SK-N-SH (cell line): ENCODE measurements at regions not wholly inside any gene's neighbourhood (a gene's known extent, or its start where the extent isn't known, plus 50 kb on each side); places are given as distances from the start of the nearest gene placed in this dataset.
"Not testable (repeated sequence)": the region's sequence is repeated elsewhere in the genome, so short reads cannot be mapped to it uniquely, and the experiment has no call there.

ENCODE experiments used
- EP300 ChIP-seq, 2 experiments: IDR thresholded peaks; 2 replicates each; pipeline versions ENCODE4 v1.4.0 to v1.6.1; 2012; ENCODE audit warnings: borderline replicate concordance in 1 of 2, low read depth in 1 of 2, low read length in 1 of 2
- FOXJ3 ChIP-seq: sonication (generic); formaldehyde crosslinking; IDR thresholded peaks from 2 replicates; pipeline ENCODE4 v1.5.1; 2020; ENCODE audit warnings: mild to moderate bottlenecking, missing genetic modification reagents
- FOXM1 ChIP-seq: IDR thresholded peaks from 2 replicates; pipeline ENCODE4 v1.4.0; 2012; ENCODE audit warnings: low read depth, mild to moderate bottlenecking
- POLR2AphosphoS5 ChIP-seq: IDR thresholded peaks from 2 replicates; pipeline ENCODE4 v1.6.1; 2012; ENCODE audit warnings: low read depth, low read length
- RAD21 ChIP-seq: IDR thresholded peaks from 2 replicates; pipeline ENCODE4 v1.6.1; 2012; ENCODE audit warnings: mild to moderate bottlenecking, low read length
- SMC3 ChIP-seq: IDR thresholded peaks from 2 replicates; pipeline ENCODE4 v1.6.1; 2012; ENCODE audit warnings: low read depth, low read length, improper control_type of control experiment
- TF ChIP-seq, protein P1 (sequence below): fragments of 200-600 bp; sonication (generic); IDR thresholded peaks from 2 replicates; pipeline ENCODE4 v1.6.1; 2017; ENCODE audit warnings: antibody characterized with exemption, mild to moderate bottlenecking, moderate library complexity
- TF ChIP-seq, protein P2 (sequence below): fragments of 150-350 bp; IDR thresholded peaks from 2 replicates; pipeline ENCODE4 v1.6.1; 2016; ENCODE audit warnings: mild to moderate bottlenecking, low read depth, low read length
- TF ChIP-seq, protein P3 (sequence below): IDR thresholded peaks from 2 replicates; pipeline ENCODE4 v1.4.0; 2012; ENCODE audit warnings: low read depth, borderline replicate concordance
- TF ChIP-seq, protein P4 (sequence below): IDR thresholded peaks from 2 replicates; pipeline ENCODE4 v1.4.0; 2012; ENCODE audit warnings: low read depth

DNA sequence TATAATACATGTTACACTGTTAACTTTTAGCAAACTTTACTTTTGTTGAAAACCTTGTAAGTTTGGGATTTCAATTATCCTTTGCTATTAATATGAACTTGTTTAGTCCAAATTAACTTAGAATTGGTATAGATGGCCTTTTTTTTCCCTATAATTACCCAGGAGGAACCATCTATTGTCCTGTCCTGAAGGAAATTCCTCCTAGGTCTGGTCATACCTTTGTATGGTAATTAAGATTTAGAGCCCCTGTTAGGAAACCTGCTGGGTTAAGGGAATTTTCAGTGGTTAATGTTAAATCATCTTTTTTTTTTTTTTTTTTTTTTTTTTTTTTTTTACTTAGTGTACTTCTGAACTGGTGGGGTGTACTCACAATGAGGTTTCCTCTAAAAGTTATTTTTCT is 2159.8 kb downstream of the TP53TG3F start:
- TF ChIP-seq, protein P1, sequence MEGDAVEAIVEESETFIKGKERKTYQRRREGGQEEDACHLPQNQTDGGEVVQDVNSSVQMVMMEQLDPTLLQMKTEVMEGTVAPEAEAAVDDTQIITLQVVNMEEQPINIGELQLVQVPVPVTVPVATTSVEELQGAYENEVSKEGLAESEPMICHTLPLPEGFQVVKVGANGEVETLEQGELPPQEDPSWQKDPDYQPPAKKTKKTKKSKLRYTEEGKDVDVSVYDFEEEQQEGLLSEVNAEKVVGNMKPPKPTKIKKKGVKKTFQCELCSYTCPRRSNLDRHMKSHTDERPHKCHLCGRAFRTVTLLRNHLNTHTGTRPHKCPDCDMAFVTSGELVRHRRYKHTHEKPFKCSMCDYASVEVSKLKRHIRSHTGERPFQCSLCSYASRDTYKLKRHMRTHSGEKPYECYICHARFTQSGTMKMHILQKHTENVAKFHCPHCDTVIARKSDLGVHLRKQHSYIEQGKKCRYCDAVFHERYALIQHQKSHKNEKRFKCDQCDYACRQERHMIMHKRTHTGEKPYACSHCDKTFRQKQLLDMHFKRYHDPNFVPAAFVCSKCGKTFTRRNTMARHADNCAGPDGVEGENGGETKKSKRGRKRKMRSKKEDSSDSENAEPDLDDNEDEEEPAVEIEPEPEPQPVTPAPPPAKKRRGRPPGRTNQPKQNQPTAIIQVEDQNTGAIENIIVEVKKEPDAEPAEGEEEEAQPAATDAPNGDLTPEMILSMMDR = not testable (repeated sequence)
- TF ChIP-seq, protein P2, sequence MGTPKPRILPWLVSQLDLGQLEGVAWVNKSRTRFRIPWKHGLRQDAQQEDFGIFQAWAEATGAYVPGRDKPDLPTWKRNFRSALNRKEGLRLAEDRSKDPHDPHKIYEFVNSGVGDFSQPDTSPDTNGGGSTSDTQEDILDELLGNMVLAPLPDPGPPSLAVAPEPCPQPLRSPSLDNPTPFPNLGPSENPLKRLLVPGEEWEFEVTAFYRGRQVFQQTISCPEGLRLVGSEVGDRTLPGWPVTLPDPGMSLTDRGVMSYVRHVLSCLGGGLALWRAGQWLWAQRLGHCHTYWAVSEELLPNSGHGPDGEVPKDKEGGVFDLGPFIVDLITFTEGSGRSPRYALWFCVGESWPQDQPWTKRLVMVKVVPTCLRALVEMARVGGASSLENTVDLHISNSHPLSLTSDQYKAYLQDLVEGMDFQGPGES = not testable (repeated sequence)
- not testable (repeated sequence) for TF ChIP-seq POLR2AphosphoS5; EP300 (IDR thresholded peaks at IDR 0.05; ENCODE audit: borderline replicate concordance in 1 of 2, low read depth in 1 of 2, low read length in 1 of 2); RAD21; FOXJ3 (CRISPR knock-in tag); FOXM1; SMC3
- TF ChIP-seq, protein P3, sequence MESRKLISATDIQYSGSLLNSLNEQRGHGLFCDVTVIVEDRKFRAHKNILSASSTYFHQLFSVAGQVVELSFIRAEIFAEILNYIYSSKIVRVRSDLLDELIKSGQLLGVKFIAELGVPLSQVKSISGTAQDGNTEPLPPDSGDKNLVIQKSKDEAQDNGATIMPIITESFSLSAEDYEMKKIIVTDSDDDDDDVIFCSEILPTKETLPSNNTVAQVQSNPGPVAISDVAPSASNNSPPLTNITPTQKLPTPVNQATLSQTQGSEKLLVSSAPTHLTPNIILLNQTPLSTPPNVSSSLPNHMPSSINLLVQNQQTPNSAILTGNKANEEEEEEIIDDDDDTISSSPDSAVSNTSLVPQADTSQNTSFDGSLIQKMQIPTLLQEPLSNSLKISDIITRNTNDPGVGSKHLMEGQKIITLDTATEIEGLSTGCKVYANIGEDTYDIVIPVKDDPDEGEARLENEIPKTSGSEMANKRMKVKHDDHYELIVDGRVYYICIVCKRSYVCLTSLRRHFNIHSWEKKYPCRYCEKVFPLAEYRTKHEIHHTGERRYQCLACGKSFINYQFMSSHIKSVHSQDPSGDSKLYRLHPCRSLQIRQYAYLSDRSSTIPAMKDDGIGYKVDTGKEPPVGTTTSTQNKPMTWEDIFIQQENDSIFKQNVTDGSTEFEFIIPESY = not testable (repeated sequence)
- TF ChIP-seq, protein P4, sequence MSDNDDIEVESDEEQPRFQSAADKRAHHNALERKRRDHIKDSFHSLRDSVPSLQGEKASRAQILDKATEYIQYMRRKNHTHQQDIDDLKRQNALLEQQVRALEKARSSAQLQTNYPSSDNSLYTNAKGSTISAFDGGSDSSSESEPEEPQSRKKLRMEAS = not testable (repeated sequence)
